ENCODE measurements at regions not wholly inside any gene's neighbourhood (a gene's known extent, or its start where the extent isn't known, plus 50 kb on each side); places are given as distances from the start of the nearest gene placed in this dataset.

- TF ChIP-seq EZH2phosphoT487 (IDR thresholded peaks at IDR 0.05; ENCODE audit: insufficient read depth, low read depth) (no peak), EZH2 (IDR thresholded peaks at IDR 0.05; ENCODE audit: insufficient read depth, poor library complexity, severe bottlenecking) (no peak)
These were observed 395.4 kb downstream of the ZNF804A start for GRCh38 chr2:184993746-184994145.

Measured in GM23248 (cell line).